Activated CD8-positive, alpha-beta T cell treated with anti-CD3 and anti-CD28 coated beads for 36 hours (primary cell): ENCODE measurements at regions not wholly inside any gene's neighbourhood (a gene's known extent, or its start where the extent isn't known, plus 50 kb on each side); places are given as distances from the start of the nearest gene placed in this dataset.
"Not testable (repeated sequence)": the region's sequence is repeated elsewhere in the genome, so short reads cannot be mapped to it uniquely, and the experiment has no call there.

ENCODE experiments used
- ATAC-seq: fragments of 200-7000 bp; cut with Tn5 transposase; one replicate; pipeline ENCODE4 v1.10.0; 2021; ENCODE audit warnings: mild to moderate bottlenecking, moderate library complexity
- CTCF ChIA-PET: fragments of 350-600 bp; sonication (Branson Sonifier 250); formaldehyde crosslinking; loops from one replicate; lab custom pipeline; 2021; ENCODE audit warnings: antibody characterized with exemption; lab: Charles Lee
- POLR2A ChIA-PET: fragments of 350-600 bp; sonication (Branson Sonifier 250); formaldehyde crosslinking; loops from one replicate; lab custom pipeline; 2021; ENCODE audit warnings: antibody characterized with exemption; lab: Charles Lee
- DNase-seq: peaks from one replicate; pipeline ENCODE4 v3.0.0-alpha.2; 2020
- H3K27ac Mint-ChIP-seq: one replicate; pipeline ENCODE4 v1.8.0; 2021; ENCODE audit warnings: mild to moderate bottlenecking, mixed read lengths
- H3K27me3 Mint-ChIP-seq: one replicate; pipeline ENCODE4 v1.8.0; 2021; ENCODE audit warnings: mixed read lengths
- H3K36me3 Mint-ChIP-seq: one replicate; pipeline ENCODE4 v1.8.0; 2021; ENCODE audit warnings: low read depth, mixed read lengths
- H3K4me1 Mint-ChIP-seq: one replicate; pipeline ENCODE4 v1.8.0; 2021; ENCODE audit warnings: low read depth, mixed read lengths
- H3K4me3 Mint-ChIP-seq: one replicate; pipeline ENCODE4 v1.8.0; 2021; ENCODE audit warnings: mild to moderate bottlenecking, moderate library complexity, mixed read lengths
- H3K9me3 Mint-ChIP-seq: one replicate; pipeline ENCODE4 v1.8.0; 2021; ENCODE audit warnings: mixed read lengths
- CTCF ChIP-seq: fragments of 200-600 bp; IDR thresholded peaks from one replicate; pipeline ENCODE4 v1.8.0; 2022; ENCODE audit warnings: antibody characterized with exemption, mild to moderate bottlenecking
- intact Hi-C: fragments of 100-400 bp; cut with micrococcal nuclease; formaldehyde crosslinking; loops from one replicate; pipeline ENCODE4 v1.10.0; 2022

- intact Hi-C loops: no loop called here
- peaks cover 3% of the 10 kb centered on the region for H3K27me3 Mint-ChIP-seq
- no peaks in the 10 kb centered on the region for H3K36me3 Mint-ChIP-seq
- H3K27ac Mint-ChIP-seq: no peak overlapping the region
- no peak overlapping the region for H3K4me3 Mint-ChIP-seq
- ATAC-seq: no peak
- no peaks in the 10 kb centered on the region for H3K9me3 Mint-ChIP-seq
- no peak for TF ChIP-seq CTCF
- H3K4me1 Mint-ChIP-seq: no peaks in the 10 kb centered on the region
- no peak for DNase-seq
- ChIA-PET POLR2A (no interaction called here), CTCF (no interaction called here)
Observed at GRCh38 chr20:19875376-19876221, 117.5 kb downstream of the RIN2 start.

- peaks cover 3% of the 10 kb centered on the region for H3K27me3 Mint-ChIP-seq
- no peak for DNase-seq
- no peak overlapping the region for H3K4me3 Mint-ChIP-seq
- intact Hi-C loops: no loop called here
- H3K27ac Mint-ChIP-seq: no peak overlapping the region
- TF ChIP-seq CTCF: no peak
- ATAC-seq: no peak
- no peaks in the 10 kb centered on the region for H3K4me1 Mint-ChIP-seq
- POLR2A ChIA-PET: no interaction called here
- no peaks in the 10 kb centered on the region for H3K36me3 Mint-ChIP-seq
- no peaks in the 10 kb centered on the region for H3K9me3 Mint-ChIP-seq
- CTCF ChIA-PET: no interaction called here
Observed at GRCh38 chr20:19876828-19877460, 118.9 kb downstream of the RIN2 start.

- CTCF ChIA-PET, H3K4me3 Mint-ChIP-seq: not testable (repeated sequence)
Observed at GRCh38 chr20:19879874-19880255, 121.8 kb downstream of the RIN2 start.

GRCh38 chr20:19880256-19881079, 122.4 kb downstream of the RIN2 start:
- no peak overlapping the region for H3K4me3 Mint-ChIP-seq
- peaks cover 4% of the 10 kb centered on the region for H3K27me3 Mint-ChIP-seq
- intact Hi-C loops: no loop called here
- no peaks in the 10 kb centered on the region for H3K9me3 Mint-ChIP-seq
- H3K4me1 Mint-ChIP-seq: no peaks in the 10 kb centered on the region
- CTCF ChIA-PET: no interaction called here
- DNase-seq (no peak), ATAC-seq (no peak)
- no peak for TF ChIP-seq CTCF
- no peaks in the 10 kb centered on the region for H3K36me3 Mint-ChIP-seq
- POLR2A ChIA-PET: interaction anchor here (0.6 kb wide), 1 partner anchor 59 kb away, joined by 3 read pairs; no protein-coding TSS in a partner anchor
- no peak overlapping the region for H3K27ac Mint-ChIP-seq

More at GRCh38 chr20:19879874-19880255, 121.8 kb downstream of the RIN2 start:
- DNase-seq, H3K4me1 Mint-ChIP-seq, H3K36me3 Mint-ChIP-seq, H3K9me3 Mint-ChIP-seq, ATAC-seq, H3K27ac Mint-ChIP-seq, intact Hi-C loops, H3K27me3 Mint-ChIP-seq: not testable (repeated sequence)
- POLR2A ChIA-PET: interaction anchor here (0.6 kb wide), 1 partner anchor 60 kb away, joined by 3 read pairs; no protein-coding TSS in a partner anchor

GRCh38 chr20:19881080-19881840, 123.2 kb downstream of the RIN2 start:
- ATAC-seq (no peak), DNase-seq (no peak)
- H3K27ac Mint-ChIP-seq: no peak overlapping the region
- POLR2A ChIA-PET: no interaction called here
- H3K4me3 Mint-ChIP-seq: no peak overlapping the region
- no peaks in the 10 kb centered on the region for H3K36me3 Mint-ChIP-seq
- TF ChIP-seq CTCF: no peak
- no peaks in the 10 kb centered on the region for H3K4me1 Mint-ChIP-seq
- intact Hi-C loops: no loop called here
- CTCF ChIA-PET: no interaction called here
- peaks cover 3% of the 10 kb centered on the region for H3K27me3 Mint-ChIP-seq
- no peaks in the 10 kb centered on the region for H3K9me3 Mint-ChIP-seq
